ENCODE measurements at regions not wholly inside any gene's neighbourhood (a gene's known extent, or its start where the extent isn't known, plus 50 kb on each side); places are given as distances from the start of the nearest gene placed in this dataset.

- no peak for FAIRE-seq
These were observed 337.6 kb upstream of the OR4E1 start for GRCh38 chr14:22011253-22011642.

- FAIRE-seq = no peak
These were observed 337.1 kb upstream of the OR4E1 start for GRCh38 chr14:22010545-22011252.

- FAIRE-seq = no peak
These were observed 335.1 kb upstream of the OR4E1 start for GRCh38 chr14:22008766-22009165.

- no peak for FAIRE-seq
These were observed 334.3 kb upstream of the OR4E1 start for GRCh38 chr14:22007784-22008412.

GRCh38 chr14:22007363-22007762 is 333.7 kb upstream of the OR4E1 start:
- FAIRE-seq = no peak

GRCh38 chr14:22003461-22003860 is 329.8 kb upstream of the OR4E1 start:
- no peak for FAIRE-seq

GRCh38 chr14:22002860-22003284 is 329.3 kb upstream of the OR4E1 start:
- no peak for FAIRE-seq

- FAIRE-seq = no peak
These were observed 325.8 kb upstream of the OR4E1 start for GRCh38 chr14:21999402-21999801.

- FAIRE-seq = no peak
These were observed 323.7 kb upstream of the OR4E1 start for GRCh38 chr14:21997300-21997699.

GRCh38 chr14:21995332-21995731 is 321.7 kb upstream of the OR4E1 start:
- FAIRE-seq = no peak

GRCh38 chr14:21993837-21994236 is 320.2 kb upstream of the OR4E1 start:
- FAIRE-seq = no peak

GRCh38 chr14:21993070-21993469 is 319.5 kb upstream of the OR4E1 start:
- FAIRE-seq = no peak

- FAIRE-seq = no peak
These were observed 317.5 kb upstream of the OR4E1 start for GRCh38 chr14:21991130-21991529.

GRCh38 chr14:21990116-21990515 is 316.5 kb upstream of the OR4E1 start:
- FAIRE-seq = peak; percentile 71

GRCh38 chr14:21989090-21989489 is 315.5 kb upstream of the OR4E1 start:
- FAIRE-seq = no peak

- FAIRE-seq = no peak
These were observed 314.8 kb upstream of the OR4E1 start for GRCh38 chr14:21988413-21988812.

- FAIRE-seq = no peak
These were observed 314.3 kb upstream of the OR4E1 start for GRCh38 chr14:21987937-21988336.

- no peak for FAIRE-seq
These were observed 311.5 kb upstream of the OR4E1 start for GRCh38 chr14:21985081-21985480.

- FAIRE-seq = no peak
These were observed 305.3 kb upstream of the OR4E1 start for GRCh38 chr14:21978999-21979314.

- FAIRE-seq = no peak
These were observed 304.8 kb upstream of the OR4E1 start for GRCh38 chr14:21978184-21978998.

- FAIRE-seq = no peak
These were observed 301.1 kb upstream of the OR4E1 start for GRCh38 chr14:21974741-21975140.

- no peak for FAIRE-seq
These were observed 291.4 kb upstream of the OR4E1 start for GRCh38 chr14:21965042-21965441.

GRCh38 chr14:21964180-21964579 is 290.6 kb upstream of the OR4E1 start:
- FAIRE-seq = no peak

- FAIRE-seq = no peak
These were observed 287.0 kb upstream of the OR4E1 start for GRCh38 chr14:21960636-21961035.
